ENCODE measurements at regions not wholly inside any gene's neighbourhood (a gene's known extent, or its start where the extent isn't known, plus 50 kb on each side); places are given as distances from the start of the nearest gene placed in this dataset.

GRCh38 chr11:122360875-122361274 lies 244.9 kb upstream of the BLID start:
- Mint-ChIP-seq H3K27ac (no peak overlapping the region), H3K4me3 (no peak overlapping the region), H3K9me3 (no peaks in the 10 kb centered on the region), H3K27me3 (ENCODE audit: low read depth in 2 of 2) (no peaks in the 10 kb centered on the region), H3K36me3 (no peaks in the 10 kb centered on the region), H3K4me1 (no peaks in the 10 kb centered on the region)
- DNase-seq (no peak), ATAC-seq (no peak)
- Histone ChIP-seq H3K4me1 (ENCODE audit: control insufficient read depth, insufficient read depth, low read length) (no peaks in the 10 kb centered on the region), H3K27ac (ENCODE audit: low read length) (no peak overlapping the region), H3K36me3 (ENCODE audit: control insufficient read depth, insufficient read depth, low read length) (no peaks in the 10 kb centered on the region), H3K9me3 (ENCODE audit: control insufficient read depth, insufficient read depth, low read length) (no peaks in the 10 kb centered on the region), H3K4me3 (ENCODE audit: low read length) (no peak overlapping the region), H3K27me3 (ENCODE audit: control insufficient read depth, insufficient read depth, low read length) (no peaks in the 10 kb centered on the region)
- WGBS (ENCODE audit: insufficient coverage) = 87% methylated on average over 3 of the region's 4 CpGs
- TF ChIP-seq CTCF (IDR thresholded peaks at IDR 0.05) = no peak
- intact Hi-C loops (cut with micrococcal nuclease) = no loop called here

GRCh38 chr11:122359081-122359571 lies 243.1 kb upstream of the BLID start:
- H3K27me3 ChIP-seq (ENCODE audit: control insufficient read depth, insufficient read depth, low read length) = no peaks in the 10 kb centered on the region
- ATAC-seq (no peak), DNase-seq (no peak)
- no peak overlapping the region for H3K4me3 ChIP-seq (ENCODE audit: low read length)
- peaks cover 0 to 2% of the 10 kb centered on the region in 2 donors for H3K27me3 Mint-ChIP-seq (ENCODE audit: low read depth in 2 of 2)
- no peak overlapping the region for H3K27ac Mint-ChIP-seq
- H3K4me1 ChIP-seq (ENCODE audit: control insufficient read depth, insufficient read depth, low read length) = no peaks in the 10 kb centered on the region
- H3K9me3 Mint-ChIP-seq = peaks cover 3 to 6% of the 10 kb centered on the region in 2 donors
- no peak for TF ChIP-seq CTCF (IDR thresholded peaks at IDR 0.05)
- H3K36me3 Mint-ChIP-seq = peaks cover 5% of the 10 kb centered on the region
- H3K36me3 ChIP-seq (ENCODE audit: control insufficient read depth, insufficient read depth, low read length) = no peaks in the 10 kb centered on the region
- no peaks in the 10 kb centered on the region for H3K9me3 ChIP-seq (ENCODE audit: control insufficient read depth, insufficient read depth, low read length)
- WGBS (ENCODE audit: insufficient coverage) = 83% methylated on average over 11 of the region's 11 CpGs
- no peak overlapping the region for H3K4me3 Mint-ChIP-seq
- intact Hi-C loops (cut with micrococcal nuclease) = no loop called here
- H3K27ac ChIP-seq (ENCODE audit: low read length) = no peak overlapping the region
- H3K4me1 Mint-ChIP-seq = no peaks in the 10 kb centered on the region

- TF ChIP-seq CTCF (IDR thresholded peaks at IDR 0.05) = no peak
- Histone ChIP-seq H3K36me3 (ENCODE audit: control insufficient read depth, insufficient read depth, low read length) (no peaks in the 10 kb centered on the region), H3K9me3 (ENCODE audit: control insufficient read depth, insufficient read depth, low read length) (no peaks in the 10 kb centered on the region), H3K4me3 (ENCODE audit: low read length) (no peak overlapping the region), H3K4me1 (ENCODE audit: control insufficient read depth, insufficient read depth, low read length) (no peaks in the 10 kb centered on the region), H3K27ac (ENCODE audit: low read length) (no peak overlapping the region), H3K27me3 (ENCODE audit: control insufficient read depth, insufficient read depth, low read length) (no peaks in the 10 kb centered on the region)
- DNase-seq (no peak), ATAC-seq (no peak)
- Mint-ChIP-seq H3K27ac (no peak overlapping the region), H3K4me3 (no peak overlapping the region), H3K27me3 (ENCODE audit: low read depth in 2 of 2) (peaks cover 0 to 2% of the 10 kb centered on the region in 2 donors), H3K36me3 (peaks cover 5% of the 10 kb centered on the region), H3K9me3 (peaks cover 3 to 6% of the 10 kb centered on the region in 2 donors), H3K4me1 (no peaks in the 10 kb centered on the region)
- intact Hi-C loops (cut with micrococcal nuclease) = no loop called here
- 85% methylated on average over 2 of the region's 2 CpGs for WGBS (ENCODE audit: insufficient coverage)
These were observed 242.3 kb upstream of the BLID start for GRCh38 chr11:122358292-122358691.

GRCh38 chr11:122355968-122356367 lies 240.0 kb upstream of the BLID start:
- ATAC-seq = no peak
- peaks cover 0 to 2% of the 10 kb centered on the region in 2 donors for H3K27me3 Mint-ChIP-seq (ENCODE audit: low read depth in 2 of 2)
- TF ChIP-seq CTCF (IDR thresholded peaks at IDR 0.05) = no peak
- H3K4me3 ChIP-seq (ENCODE audit: low read length) = no peak overlapping the region
- H3K36me3 Mint-ChIP-seq = peaks cover 5% of the 10 kb centered on the region
- H3K4me3 Mint-ChIP-seq = no peak overlapping the region
- no peaks in the 10 kb centered on the region for H3K36me3 ChIP-seq (ENCODE audit: control insufficient read depth, insufficient read depth, low read length)
- peaks cover 3 to 6% of the 10 kb centered on the region in 2 donors for H3K9me3 Mint-ChIP-seq
- no peak for DNase-seq
- 68% methylated on average over 2 of the region's 2 CpGs for WGBS (ENCODE audit: insufficient coverage)
- H3K9me3 ChIP-seq (ENCODE audit: control insufficient read depth, insufficient read depth, low read length) = no peaks in the 10 kb centered on the region
- no peaks in the 10 kb centered on the region for H3K27me3 ChIP-seq (ENCODE audit: control insufficient read depth, insufficient read depth, low read length)
- intact Hi-C loops (cut with micrococcal nuclease) = no loop called here
- no peak overlapping the region for H3K27ac Mint-ChIP-seq
- H3K4me1 ChIP-seq (ENCODE audit: control insufficient read depth, insufficient read depth, low read length) = no peaks in the 10 kb centered on the region
- H3K27ac ChIP-seq (ENCODE audit: low read length) = no peak overlapping the region
- H3K4me1 Mint-ChIP-seq = no peaks in the 10 kb centered on the region

Data from natural killer cell (primary cell).